ENCODE measurements at regions not wholly inside any gene's neighbourhood (a gene's known extent, or its start where the extent isn't known, plus 50 kb on each side); places are given as distances from the start of the nearest gene placed in this dataset.

GRCh38 chr21:38123626-38124025, 133.2 kb upstream of the KCNJ15 start:
- no peak for TF ChIP-seq CTCF (conservative IDR thresholded peaks at IDR 0.05 in 1 of 2, IDR thresholded peaks at IDR 0.05 in 1 of 2; ENCODE audit: low read depth in 1 of 2, low read length in 2 of 2)
- no peak for TF ChIP-seq EZH2 (IDR thresholded peaks at IDR 0.05; ENCODE audit: low read length, missing control alignments)

Data from fibroblast of lung (primary cell).